ENCODE measurements at regions not wholly inside any gene's neighbourhood (a gene's known extent, or its start where the extent isn't known, plus 50 kb on each side); places are given as distances from the start of the nearest gene placed in this dataset.

DNA sequence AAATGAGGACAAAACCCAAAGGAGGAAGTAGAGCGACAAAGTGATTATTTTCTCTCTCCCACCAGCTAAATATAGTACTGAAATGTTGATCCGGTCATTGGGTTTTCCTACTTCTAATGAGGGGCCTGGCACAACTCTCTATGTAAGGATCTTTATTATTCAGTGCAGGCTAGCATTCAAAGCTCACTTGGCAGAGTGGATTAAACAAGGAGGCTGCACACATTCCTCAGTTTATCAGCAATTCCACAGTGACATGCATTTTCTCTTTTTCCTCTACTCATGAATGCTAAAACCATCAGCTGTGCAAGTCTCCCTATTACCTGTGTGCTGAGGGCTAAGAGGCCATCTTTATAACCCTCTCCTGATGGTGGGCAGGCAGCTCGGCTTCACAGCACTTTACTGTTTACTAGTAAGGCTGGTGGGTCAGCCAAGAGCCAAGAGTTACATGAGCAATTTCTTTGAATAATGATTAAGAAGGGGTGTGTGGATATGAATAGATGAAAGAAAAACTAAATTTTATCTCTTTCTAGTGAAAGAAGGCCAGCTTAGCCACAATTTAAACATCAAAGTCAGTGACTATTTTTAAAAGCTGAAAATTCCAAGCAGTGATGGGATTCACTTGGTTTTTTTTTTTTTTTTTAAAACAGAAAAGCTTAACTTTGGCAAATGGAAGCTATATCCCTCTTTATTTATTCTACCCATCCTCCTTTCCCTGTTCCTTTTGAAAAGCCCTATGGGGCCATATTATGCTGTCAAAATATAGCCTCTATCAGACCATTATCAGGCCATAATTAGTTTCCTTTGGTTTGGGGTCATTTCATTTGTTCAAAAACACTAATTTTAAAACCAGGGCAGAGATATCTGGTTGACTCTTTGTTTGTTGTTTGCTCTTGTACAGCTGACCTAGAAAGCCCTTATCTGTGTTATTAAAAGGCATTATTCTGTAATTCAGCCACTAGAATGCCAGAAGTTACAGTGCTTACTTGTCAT is 111.0 kb downstream of the RBM43 start:
- no peak overlapping the region for H3K27ac ChIP-seq
- no peak overlapping the region for H3K9ac ChIP-seq
- no peaks in the 10 kb centered on the region for H3K36me3 ChIP-seq (ENCODE audit: control insufficient read depth, insufficient read depth, low read length)
- H2AFZ ChIP-seq = no peak overlapping the region
- no peak overlapping the region for H3K4me3 ChIP-seq (ENCODE audit: low read depth, low read length)
- no peaks in the 10 kb centered on the region for H3K27me3 ChIP-seq (ENCODE audit: control insufficient read depth, insufficient read depth, low read length)
- H3K4me1 ChIP-seq = no peaks in the 10 kb centered on the region
- H3K79me2 ChIP-seq = no peaks in the 10 kb centered on the region
- no peak overlapping the region for H3K4me2 ChIP-seq (ENCODE audit: low read length)
- TF ChIP-seq, protein P1, sequence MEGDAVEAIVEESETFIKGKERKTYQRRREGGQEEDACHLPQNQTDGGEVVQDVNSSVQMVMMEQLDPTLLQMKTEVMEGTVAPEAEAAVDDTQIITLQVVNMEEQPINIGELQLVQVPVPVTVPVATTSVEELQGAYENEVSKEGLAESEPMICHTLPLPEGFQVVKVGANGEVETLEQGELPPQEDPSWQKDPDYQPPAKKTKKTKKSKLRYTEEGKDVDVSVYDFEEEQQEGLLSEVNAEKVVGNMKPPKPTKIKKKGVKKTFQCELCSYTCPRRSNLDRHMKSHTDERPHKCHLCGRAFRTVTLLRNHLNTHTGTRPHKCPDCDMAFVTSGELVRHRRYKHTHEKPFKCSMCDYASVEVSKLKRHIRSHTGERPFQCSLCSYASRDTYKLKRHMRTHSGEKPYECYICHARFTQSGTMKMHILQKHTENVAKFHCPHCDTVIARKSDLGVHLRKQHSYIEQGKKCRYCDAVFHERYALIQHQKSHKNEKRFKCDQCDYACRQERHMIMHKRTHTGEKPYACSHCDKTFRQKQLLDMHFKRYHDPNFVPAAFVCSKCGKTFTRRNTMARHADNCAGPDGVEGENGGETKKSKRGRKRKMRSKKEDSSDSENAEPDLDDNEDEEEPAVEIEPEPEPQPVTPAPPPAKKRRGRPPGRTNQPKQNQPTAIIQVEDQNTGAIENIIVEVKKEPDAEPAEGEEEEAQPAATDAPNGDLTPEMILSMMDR (IDR thresholded peaks at IDR 0.05) = no peak
- H3K9me3 ChIP-seq (ENCODE audit: control insufficient read depth, low read length) = no peaks in the 10 kb centered on the region

DNA sequence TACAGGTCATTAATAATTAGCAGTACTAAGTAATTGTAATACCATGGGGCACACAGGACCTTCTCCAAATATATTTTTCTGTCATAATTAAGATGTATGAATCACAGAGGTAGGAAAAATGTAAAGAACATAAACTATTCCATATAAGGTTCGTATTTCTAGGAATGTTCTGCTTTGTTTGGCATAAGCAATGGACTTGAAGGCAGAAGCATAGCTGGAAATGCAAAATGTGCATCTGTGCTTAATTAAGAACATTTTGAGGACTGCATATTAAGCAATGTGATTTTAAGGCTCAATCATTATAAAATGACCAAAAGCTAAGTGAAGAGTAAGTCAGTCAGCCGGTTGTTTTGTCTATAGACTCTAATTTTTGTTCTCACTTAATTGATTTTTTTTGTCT is 123.2 kb downstream of the RBM43 start:
- Histone ChIP-seq H3K4me2 (ENCODE audit: low read length) (no peak overlapping the region), H3K27ac (no peak overlapping the region), H2AFZ (no peak overlapping the region), H3K4me1 (no peaks in the 10 kb centered on the region), H3K27me3 (ENCODE audit: control insufficient read depth, insufficient read depth, low read length) (no peaks in the 10 kb centered on the region), H3K4me3 (ENCODE audit: low read depth, low read length) (no peak overlapping the region), H3K9ac (no peak overlapping the region), H3K79me2 (no peaks in the 10 kb centered on the region), H3K9me3 (ENCODE audit: control insufficient read depth, low read length) (no peaks in the 10 kb centered on the region), H3K36me3 (ENCODE audit: control insufficient read depth, insufficient read depth, low read length) (no peaks in the 10 kb centered on the region)
- TF ChIP-seq, protein P1 (IDR thresholded peaks at IDR 0.05) = no peak

DNA sequence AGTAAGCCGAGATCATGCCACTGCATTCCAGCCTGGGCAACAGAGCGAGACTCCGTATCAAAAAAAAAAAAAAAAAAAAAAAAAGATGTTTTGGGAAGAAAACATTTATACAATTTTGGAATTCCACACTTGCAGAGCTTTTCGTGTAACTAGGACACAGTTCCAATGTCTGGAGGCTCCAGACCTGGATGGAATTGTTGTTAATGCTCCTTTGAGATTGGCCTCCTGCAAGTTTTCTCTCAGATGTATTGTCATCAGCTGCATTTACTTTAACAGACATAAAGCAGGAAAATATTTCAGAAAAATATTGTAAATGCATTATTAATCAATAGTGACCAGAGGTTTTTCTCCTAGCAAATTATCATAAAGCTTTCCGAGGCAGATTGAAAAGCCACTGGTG is 124.1 kb downstream of the RBM43 start:
- no peak overlapping the region for H3K4me2 ChIP-seq (ENCODE audit: low read length)
- no peaks in the 10 kb centered on the region for H3K27me3 ChIP-seq (ENCODE audit: control insufficient read depth, insufficient read depth, low read length)
- H3K36me3 ChIP-seq (ENCODE audit: control insufficient read depth, insufficient read depth, low read length) = no peaks in the 10 kb centered on the region
- H3K4me1 ChIP-seq = no peaks in the 10 kb centered on the region
- no peak overlapping the region for H2AFZ ChIP-seq
- no peaks in the 10 kb centered on the region for H3K9me3 ChIP-seq (ENCODE audit: control insufficient read depth, low read length)
- TF ChIP-seq, protein P1 (IDR thresholded peaks at IDR 0.05) = no peak
- no peak overlapping the region for H3K9ac ChIP-seq
- no peaks in the 10 kb centered on the region for H3K79me2 ChIP-seq
- no peak overlapping the region for H3K4me3 ChIP-seq (ENCODE audit: low read depth, low read length)
- H3K27ac ChIP-seq = no peak overlapping the region

DNA sequence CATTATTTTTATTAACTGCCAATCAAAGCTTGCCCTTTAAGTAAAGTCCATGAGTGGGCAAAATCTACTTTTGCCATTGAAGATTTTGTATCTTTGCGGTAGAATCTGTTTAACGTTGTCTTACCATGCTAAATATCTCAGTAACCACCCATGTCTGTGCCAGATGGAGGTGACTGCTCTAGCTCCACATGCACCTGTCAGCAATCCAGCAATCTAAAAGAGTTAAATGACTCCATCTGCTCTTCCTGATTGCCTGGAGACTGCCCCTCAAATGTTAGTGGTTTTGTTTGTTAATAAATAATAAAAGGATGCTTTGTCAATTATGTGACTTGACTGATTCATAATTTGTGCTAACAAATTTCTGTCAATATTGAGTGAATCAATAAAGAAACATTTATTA is 141.7 kb downstream of the RBM43 start:
- no peaks in the 10 kb centered on the region for H3K4me1 ChIP-seq
- H3K27ac ChIP-seq = no peak overlapping the region
- TF ChIP-seq, protein P1 (IDR thresholded peaks at IDR 0.05) = no peak
- no peak overlapping the region for H3K4me2 ChIP-seq (ENCODE audit: low read length)
- no peak overlapping the region for H3K4me3 ChIP-seq (ENCODE audit: low read depth, low read length)
- no peaks in the 10 kb centered on the region for H3K36me3 ChIP-seq (ENCODE audit: control insufficient read depth, insufficient read depth, low read length)
- H3K79me2 ChIP-seq = no peaks in the 10 kb centered on the region
- H2AFZ ChIP-seq = no peak overlapping the region
- H3K27me3 ChIP-seq (ENCODE audit: control insufficient read depth, insufficient read depth, low read length) = no peaks in the 10 kb centered on the region
- no peak overlapping the region for H3K9ac ChIP-seq
- no peaks in the 10 kb centered on the region for H3K9me3 ChIP-seq (ENCODE audit: control insufficient read depth, low read length)
